GM18907 (cell line): ENCODE measurements at regions not wholly inside any gene's neighbourhood (a gene's known extent, or its start where the extent isn't known, plus 50 kb on each side); places are given as distances from the start of the nearest gene placed in this dataset.
"Not testable (repeated sequence)": the region's sequence is repeated elsewhere in the genome, so short reads cannot be mapped to it uniquely, and the experiment has no call there.

Experiments
- ATAC-seq: cut with Tn5 transposase; IDR thresholded peaks from one replicate; pipeline ENCODE4 v1.9.1; 2021; ENCODE audit warnings: mild to moderate bottlenecking, moderate library complexity; ENCODE audit not compliant: unreplicated experiment

DNA sequence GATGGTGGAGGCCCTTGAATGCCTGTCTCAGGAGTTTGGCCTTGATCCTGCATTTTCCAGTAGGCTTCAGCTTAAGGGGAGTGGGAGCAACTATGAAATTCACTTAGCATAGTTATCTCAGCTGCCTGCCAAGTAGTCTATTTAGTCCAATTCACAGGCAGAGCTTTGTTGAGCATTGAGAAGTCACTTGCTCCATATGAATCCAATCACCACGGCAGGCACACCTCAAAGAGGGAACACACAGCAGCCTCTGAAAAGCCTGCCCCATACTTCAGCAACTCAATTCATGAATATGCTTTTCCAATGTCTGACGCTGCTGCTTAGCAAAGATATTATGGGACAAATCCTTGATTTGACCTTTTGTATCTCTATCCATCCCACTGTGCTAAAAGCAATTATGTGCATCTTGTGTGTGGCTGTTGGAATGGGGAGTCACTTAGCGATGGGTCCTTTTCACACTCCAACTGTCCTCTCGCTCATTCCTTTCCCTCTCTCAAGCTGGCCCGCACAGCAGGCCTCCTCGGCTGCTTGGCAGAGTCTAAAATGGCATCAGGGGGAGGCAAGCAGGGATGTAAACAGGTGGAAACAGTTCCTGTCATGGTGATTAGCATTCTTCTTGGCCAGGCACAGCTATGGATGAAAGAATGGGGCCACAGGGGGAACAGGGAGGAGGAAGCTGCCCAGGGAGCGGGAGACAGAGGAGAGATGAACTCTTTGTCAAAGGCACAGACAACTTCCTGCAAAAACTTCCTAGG is 56.0 kb upstream of the LRPPRC start:
- no peak for ATAC-seq

DNA sequence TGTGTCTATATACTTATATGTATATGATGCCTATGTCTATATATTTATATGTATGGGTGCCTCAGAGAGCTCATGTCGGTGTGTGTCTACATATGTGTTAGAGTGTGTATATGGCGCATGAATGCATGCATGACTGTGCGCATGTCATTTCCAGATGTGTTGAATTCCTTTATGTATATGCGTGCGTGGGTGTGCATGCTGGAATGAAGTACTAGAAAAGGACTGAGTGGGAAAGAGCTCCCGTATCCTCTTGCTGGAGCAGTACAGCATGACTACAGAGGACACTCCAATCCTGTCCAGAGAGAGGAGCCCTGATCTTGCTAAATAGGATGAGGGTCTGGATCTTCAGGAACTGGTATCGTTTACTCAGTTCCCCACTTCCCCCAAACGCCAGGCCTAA is 56.8 kb upstream of the LRPPRC start:
- ATAC-seq = no peak

DNA sequence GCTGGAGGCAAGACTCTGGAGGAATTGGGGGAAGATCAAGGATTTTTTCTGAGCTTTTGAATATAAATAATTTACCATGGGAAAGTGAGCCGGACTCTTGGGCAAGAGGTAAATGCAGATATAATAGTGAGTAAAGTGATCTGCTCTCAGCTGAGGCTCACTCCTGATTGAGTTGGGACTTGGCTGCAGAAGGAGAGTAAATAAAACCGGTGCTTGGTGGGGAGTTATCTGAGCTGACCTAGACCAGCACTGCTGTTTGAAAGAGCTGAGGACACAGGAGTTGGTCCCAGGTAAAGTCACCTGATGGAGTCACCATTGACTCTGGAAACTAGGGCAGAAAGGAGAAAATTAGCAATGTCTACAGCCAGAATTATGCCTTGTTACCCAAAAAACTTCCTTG is 57.3 kb upstream of the LRPPRC start:
- ATAC-seq = no peak

DNA sequence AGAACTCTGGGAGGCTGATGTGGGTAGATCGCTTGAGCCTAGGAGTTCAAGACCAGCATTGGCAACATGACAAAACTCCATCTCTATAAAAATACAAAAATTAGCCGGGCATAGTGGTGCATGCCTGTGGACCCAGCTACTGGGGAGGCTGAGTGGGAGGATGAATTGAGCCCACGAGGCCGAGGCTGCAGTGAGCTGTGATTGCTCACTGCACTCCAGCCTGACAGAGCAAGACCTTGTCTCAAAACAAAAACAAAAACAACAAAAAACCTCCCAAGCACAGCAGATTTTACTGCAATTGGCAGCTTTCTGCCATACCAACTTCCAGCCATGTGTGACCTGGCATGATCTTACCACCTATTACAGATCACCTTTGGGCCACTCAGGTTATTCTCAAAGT is 57.7 kb upstream of the LRPPRC start:
- ATAC-seq = no peak

DNA sequence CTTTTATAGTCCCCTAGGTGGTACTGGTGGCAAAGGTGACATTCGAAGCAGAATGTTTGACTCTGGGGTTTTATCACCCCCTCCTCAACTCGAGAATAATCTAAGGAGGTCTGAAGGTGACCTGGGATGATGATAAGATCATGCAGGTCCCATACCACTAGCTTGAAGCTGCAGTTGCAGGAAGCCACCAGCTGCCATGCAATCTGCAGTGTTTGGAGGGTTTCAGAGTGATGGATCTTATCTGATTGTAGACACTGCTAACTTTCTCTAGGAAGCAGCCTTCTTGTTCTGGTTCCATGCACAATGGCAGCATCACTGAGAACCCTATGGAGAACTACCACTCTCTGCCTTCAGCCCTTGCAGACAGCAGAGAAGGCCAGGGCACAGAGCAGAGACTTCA is 59.4 kb upstream of the LRPPRC start:
- no peak for ATAC-seq

DNA sequence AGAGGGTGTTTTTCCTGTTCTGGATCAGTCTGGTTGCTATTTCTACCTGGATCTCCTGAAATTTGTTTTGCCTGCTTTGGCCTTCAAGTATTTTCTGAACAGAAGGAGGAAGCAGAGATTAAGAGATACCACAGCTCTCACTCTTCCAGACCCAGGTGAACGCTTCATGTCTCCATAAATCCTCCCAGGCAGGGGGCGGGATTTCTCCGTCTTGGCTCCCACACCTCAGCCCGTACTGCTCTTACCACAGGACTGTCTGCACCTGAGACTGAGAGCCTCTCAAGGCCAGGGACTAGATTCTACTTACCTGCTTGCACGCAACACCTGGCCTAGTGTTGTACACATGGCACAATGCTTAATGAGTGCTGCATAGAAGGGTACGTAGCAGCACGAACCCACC is 59.9 kb upstream of the LRPPRC start:
- ATAC-seq = no peak

DNA sequence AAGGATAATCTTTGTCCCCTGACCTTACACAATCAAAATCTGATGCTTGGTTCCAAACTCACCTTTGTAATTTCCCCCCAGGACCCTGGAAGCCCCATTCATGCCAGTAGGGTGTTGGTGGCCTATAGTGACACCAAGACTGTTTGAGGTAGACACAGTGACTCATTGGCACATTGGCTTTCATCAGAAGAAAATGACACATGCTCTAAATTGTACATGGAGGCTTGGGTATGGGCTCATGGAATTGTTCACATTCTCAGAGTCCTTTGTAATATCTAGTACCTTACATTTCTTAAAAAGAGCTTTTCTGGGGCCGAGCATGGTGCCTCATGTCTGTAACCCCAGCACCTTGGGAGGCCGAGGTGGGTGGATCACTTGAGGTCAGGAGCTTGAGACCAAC is 61.2 kb upstream of the LRPPRC start:
- ATAC-seq = no peak

DNA sequence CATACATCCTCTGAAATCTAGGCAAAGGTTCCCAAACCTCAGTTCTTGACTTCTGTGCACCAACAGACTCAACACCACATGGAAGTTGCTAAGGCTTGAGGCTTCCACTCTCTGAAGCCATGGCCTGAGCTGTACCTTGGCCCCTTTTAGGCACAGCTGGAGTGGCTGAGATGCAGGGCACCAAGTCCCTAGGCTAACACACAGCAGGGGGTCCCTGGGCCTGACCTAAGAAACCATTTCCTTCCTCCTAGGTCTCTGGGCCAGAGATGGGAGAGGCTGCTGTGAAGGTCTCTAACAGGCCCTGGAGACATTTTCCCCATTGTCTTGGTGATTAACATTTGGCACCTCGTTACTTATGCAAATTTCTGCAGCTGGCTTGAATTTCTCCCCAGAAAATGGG is 64.5 kb upstream of the LRPPRC start:
- ATAC-seq = not testable (repeated sequence)

DNA sequence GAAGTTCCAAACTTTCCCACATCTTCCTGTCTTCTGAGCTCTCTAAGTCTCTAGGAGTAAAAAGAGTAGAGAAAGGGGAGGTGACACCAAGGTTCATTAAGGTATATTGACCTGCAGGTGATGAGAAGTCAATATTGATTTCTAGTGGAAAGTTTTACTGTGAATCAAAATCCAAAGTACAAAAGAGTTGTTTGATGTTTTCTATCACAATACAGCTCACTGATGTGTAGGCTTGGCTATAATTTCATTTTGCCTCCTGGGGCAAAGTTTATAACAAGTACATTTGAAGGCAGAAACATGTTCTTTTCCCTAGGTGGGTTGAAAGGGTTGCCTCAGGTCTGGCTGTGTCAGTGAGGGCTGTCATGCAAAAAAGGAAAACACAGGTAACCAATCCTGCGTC is 65.2 kb upstream of the LRPPRC start:
- no peak for ATAC-seq

DNA sequence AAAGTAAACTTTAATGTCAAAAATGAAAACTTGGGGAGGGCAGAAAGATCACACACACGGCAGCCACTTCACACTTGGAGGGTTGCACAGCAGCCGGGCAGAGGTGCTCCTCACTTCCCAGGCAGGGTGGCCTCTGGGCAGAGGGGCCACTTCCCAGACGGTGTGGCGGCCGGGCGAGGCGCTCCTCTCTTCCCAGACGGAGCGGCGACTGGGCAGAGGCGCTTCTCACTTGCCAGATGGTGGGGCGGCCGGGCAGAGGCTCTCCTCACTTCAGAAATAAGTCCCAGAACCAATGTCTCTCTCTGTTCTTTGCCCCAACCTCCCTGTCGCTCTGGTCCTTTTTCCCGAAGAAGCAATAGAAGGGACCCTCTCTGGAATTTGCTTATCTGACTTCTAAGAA is 65.7 kb upstream of the LRPPRC start:
- no peak for ATAC-seq

DNA sequence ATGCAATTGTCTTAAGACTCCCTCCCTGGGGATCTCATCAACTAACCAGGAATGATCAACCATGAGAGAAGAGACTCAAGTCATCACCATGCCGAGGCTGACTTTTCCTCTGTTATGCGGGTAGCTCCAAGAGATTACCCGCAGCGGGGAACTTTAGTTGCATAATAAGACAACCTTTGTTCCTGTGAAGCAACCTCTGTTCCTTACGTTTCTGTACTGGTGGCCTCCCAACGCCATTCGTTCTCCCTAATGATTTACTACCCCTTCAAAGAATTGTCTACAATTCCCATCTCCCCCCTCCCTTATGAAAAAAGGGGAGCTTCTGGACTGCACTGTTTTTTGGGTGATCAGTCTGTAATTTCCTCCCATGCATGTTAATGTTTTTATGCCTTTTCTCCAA is 66.1 kb upstream of the LRPPRC start:
- no peak for ATAC-seq

DNA sequence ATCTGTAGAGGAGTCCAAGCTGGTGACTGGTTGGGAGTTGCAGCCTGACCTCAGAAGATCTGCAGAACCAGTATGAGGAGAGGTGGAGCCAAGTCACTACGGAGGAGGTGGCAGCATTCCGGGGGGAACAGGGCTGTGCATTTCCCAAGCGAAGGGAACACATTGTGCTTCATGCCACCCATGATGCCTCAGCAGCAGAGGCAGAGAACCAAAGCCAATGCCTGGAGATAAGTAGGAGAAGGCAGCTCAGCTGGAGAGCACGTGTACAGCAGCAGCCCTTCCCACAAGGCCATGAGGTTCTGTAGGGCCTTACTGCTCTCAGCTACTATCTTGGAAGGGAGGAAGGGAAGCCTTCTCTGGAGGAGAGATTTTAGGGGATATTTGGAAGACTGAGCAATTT is 67.2 kb upstream of the LRPPRC start:
- ATAC-seq = no peak

DNA sequence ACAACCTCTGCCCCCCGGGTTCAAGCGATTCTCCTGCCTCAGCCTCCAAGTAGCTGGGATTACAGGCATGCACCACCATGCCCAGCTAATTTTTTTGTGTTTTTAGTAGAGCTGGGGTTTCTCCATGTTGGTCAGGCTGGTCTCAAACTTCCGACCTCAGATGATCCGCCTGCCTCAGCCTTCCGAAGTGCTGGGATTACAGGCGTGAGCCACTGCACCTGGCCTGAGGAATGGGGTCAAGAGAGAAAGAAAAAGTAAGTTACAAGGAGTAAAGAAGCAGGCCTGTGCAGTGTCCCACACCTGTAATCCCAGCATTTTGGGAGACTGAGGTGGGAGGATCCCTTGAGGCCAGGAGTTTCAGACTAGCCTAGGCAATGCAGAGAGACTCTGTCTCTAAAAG is 68.5 kb upstream of the LRPPRC start:
- ATAC-seq = not testable (repeated sequence)

DNA sequence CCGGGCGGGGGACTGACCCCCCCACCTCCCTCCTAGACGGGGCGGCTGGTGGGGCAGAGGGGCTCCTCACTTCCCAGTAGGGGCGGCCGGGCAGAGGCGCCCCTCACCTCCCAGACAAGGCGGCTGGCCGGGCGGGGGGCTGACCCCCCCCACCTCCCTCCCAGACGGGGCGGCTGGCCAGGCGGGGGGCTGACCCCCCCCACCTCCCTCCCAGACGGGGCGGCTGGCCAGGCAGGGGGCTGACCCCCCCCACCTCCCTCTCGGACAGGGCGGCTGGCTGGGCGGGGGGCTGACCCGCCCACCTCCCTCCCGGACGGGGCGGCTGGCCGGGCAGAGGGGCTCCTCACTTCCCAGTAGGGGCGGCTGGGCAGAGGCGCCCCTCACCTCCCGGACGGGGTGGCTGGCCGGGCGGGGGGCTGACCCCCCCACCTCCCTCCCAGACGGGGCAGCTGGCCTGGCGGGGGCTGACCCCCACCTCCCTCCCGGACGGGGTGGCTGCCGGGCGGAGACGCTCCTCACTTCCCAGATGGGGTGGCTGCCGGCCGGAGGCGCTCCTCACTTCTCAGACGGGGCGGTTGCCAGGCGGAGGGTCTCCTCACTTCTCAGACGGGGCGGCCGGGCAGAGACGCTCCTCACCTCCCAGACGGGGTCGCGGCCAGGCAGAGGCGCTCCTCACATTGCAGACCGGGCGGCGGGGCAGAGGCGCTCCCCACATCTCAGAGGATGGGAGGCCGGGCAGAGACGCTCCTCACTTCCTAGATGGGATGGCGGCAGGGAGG is 71.4 kb upstream of the LRPPRC start:
- not testable (repeated sequence) for ATAC-seq

DNA sequence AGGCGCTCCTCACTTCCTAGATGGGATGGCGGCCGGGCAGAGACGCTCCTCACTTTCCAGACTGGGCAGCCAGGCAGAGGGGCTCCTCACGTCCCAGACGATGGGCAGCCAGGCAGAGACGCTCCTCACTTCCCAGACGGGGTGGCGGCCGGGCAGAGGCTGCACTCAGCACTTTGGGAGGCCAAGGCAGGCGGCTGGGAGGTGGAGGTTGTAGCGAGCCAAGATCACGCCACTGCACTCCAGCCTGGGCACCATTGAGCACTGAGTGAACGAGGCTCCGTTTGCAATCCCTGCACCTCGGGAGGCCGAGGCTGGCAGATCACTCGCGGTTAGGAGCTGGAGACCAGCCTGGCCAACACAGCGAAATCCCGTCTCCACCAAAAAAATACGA is 72.0 kb upstream of the LRPPRC start:
- ATAC-seq = not testable (repeated sequence)

DNA sequence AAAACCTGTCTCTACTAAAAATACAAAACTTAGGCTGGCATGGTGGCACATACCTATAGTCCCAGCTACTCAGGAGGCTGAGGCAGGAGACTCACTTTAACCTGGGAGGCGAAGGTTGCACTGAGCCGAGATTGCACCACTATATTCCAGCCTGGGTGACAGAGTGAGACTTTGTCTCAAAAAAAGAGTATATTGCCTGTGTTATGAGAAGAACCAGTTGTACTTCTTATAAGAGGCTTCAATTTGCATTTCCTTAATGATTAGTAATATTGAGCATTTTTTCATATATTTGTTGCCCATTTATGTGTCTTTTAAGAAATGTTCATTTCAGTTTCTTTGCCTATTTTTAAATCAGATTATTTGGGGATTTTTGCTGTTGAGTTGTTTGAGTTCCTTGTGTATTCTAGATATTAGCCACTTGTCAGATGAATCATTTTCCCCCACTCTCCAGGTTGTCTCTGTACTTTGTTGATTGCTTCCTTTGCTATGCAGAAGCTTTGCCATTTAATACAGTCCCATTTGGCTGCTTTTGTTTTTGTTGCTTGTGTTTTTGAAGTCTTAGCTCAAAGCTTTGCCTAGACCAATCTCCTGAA is 75.8 kb upstream of the LRPPRC start:
- ATAC-seq = no peak

DNA sequence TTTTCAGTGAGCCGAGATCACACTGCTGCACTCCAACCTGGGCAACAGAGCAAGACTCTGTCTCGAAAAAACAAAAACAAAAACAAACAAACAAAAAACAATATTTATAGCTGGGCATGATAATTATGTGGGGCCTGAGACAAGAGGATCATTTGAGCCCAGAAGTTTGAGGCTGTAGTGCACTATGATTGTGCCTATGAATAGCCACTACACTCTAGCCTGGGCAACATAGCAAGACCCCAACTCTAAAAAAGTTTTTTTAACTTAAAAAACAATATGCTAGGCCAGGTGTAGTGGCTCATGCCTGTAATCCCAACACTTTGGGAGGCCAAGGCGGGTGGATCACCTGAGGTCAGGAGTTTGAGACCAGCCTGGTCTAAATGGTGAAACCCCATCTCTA is 77.9 kb upstream of the LRPPRC start:
- not testable (repeated sequence) for ATAC-seq

DNA sequence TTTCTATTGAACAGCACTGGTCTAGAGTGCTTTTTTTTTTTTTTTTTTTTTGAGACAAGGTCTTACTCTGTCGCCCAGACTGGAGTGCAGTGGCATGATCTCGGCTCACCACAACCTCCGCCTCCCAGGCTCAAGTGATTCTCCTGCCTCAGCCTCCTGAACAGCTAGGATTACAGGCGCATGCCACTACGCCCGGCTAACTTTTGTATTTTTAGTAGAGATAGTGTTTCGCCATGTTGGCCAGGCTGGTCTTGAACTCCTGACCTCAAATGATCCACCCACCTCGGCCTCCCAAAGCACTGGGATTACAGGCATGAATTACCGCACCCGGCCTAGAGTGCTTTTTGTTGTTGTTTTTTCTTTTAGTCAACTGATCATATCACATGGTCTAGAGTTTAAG is 79.0 kb upstream of the LRPPRC start:
- ATAC-seq = not testable (repeated sequence)

DNA sequence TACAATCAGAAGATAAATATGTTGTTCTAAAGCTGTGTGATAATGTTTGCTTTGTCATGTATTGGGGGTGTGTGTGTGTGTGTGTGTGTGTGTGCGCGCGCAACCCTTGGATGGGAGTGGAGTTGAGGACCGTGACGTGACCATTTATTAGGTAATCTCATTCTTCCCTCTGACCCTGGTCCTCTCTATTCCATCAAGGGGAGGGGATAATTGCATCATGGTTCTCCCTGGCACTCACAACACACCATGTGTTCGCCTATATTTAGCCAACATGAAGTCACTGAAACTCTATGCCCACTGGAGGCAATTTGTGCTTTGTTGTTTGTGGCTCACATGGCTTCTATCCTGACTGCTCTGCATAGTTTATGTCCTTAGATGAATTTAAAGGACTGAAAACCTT is 79.8 kb upstream of the LRPPRC start:
- ATAC-seq = no peak

DNA sequence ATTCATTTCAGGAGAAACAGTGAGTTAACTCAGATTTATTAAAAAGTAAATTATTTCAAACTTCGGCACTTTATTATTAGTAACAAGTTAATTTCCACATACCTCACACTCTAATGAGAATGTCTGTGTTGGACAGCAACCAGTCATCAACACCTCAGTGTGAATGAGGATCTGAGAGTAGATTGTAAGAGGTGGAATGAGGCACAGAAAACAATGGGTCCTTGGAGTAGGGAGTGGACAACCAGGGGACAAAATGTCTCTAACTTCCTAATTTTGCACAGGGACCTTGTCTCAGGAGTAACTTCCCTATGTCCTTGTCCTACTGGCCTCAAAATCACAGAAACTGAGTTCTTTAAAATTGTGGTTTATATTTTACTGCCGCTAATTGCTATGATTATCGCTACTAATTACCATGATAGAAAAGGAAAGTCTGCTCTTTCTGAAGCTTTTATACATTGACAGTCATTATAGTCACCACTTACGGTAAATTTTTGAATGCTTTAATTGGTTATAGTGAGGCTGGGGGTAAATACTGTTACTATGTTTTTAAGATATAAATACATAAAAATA is 82.2 kb upstream of the LRPPRC start:
- no peak for ATAC-seq

DNA sequence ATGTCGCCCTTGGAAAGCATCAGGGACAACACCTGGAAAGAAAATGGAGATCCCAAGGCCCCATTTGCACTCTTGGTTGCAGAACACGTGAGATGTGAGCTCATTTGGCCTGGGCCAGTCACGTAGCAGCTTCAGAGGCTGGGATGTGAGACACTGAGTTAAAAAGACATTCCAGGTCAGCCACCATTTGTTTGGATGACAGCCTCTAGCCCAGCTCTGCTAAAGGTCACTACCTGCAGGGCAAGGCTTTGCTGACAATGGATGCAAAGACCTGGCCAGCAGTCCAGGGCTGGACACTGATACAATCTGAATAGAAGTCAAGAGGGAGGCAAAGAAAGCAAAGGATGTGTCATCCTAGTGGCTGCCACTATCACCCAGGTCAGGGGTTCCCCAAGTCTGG is 83.9 kb upstream of the LRPPRC start:
- ATAC-seq = no peak

DNA sequence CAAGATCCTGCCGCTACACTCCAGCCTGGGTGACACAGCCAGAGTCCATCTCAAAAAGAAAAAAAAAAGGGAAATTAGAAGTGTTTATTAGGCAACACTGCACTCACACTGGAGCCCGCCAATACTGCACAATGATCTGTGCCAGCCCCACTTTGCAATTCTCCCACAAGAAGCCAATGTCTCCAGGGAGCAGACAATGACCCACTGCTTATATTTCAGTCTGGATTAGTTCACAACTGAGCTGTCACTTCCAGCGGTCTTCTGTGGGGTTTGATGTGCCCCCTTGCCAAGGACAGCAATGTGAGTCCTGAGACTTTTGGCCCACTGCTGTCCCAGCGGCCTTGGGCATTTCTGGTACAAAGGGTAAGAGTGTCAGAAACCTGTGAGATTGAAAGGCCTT is 85.6 kb upstream of the PPM1B start:
- ATAC-seq = no peak
